Activated naive CD8-positive, alpha-beta T cell (primary cell): ENCODE measurements at regions not wholly inside any gene's neighbourhood (a gene's known extent, or its start where the extent isn't known, plus 50 kb on each side); places are given as distances from the start of the nearest gene placed in this dataset.
"Not testable (repeated sequence)": the region's sequence is repeated elsewhere in the genome, so short reads cannot be mapped to it uniquely, and the experiment has no call there.

Experiments used
- H3K27ac Mint-ChIP-seq: one replicate; pipeline ENCODE4 v1.8.0; 2021; ENCODE audit warnings: mixed read lengths
- H3K27me3 Mint-ChIP-seq: one replicate; pipeline ENCODE4 v1.8.0; 2021; ENCODE audit warnings: mixed read lengths
- H3K36me3 Mint-ChIP-seq: one replicate; pipeline ENCODE4 v1.8.0; 2021; ENCODE audit warnings: mixed read lengths
- H3K4me1 Mint-ChIP-seq: one replicate; pipeline ENCODE4 v1.8.0; 2021; ENCODE audit warnings: low read depth, mixed read lengths
- H3K4me3 Mint-ChIP-seq: one replicate; pipeline ENCODE4 v1.8.0; 2021; ENCODE audit warnings: mild to moderate bottlenecking, mixed read lengths
- H3K9me3 Mint-ChIP-seq: one replicate; pipeline ENCODE4 v1.8.0; 2021; ENCODE audit warnings: low read depth, mixed read lengths

DNA sequence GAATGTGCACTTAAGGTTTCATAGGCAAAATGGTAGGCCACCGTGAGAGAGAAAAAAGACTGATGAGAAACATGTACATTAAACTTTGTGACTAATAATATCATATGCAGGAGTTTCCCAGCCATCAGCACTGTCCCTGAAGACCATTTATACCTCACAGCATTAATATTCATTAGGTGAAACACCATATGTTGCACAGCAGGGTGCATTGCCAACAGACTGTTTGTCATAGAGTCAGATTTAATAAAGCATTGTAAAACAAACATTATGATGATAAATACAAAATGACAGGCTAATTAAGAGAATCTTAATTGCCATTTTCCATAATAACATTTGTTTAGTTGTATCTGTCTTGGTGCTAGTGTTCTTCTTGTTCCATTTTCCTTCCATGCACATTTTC lies 578.3 kb downstream of the EPHA3 start:
- H3K4me1 Mint-ChIP-seq: no peaks in the 10 kb centered on the region
- no peaks in the 10 kb centered on the region for H3K27me3 Mint-ChIP-seq
- no peak overlapping the region for H3K4me3 Mint-ChIP-seq
- no peaks in the 10 kb centered on the region for H3K36me3 Mint-ChIP-seq
- peaks cover 8% of the 10 kb centered on the region for H3K9me3 Mint-ChIP-seq
- no peak overlapping the region for H3K27ac Mint-ChIP-seq

DNA sequence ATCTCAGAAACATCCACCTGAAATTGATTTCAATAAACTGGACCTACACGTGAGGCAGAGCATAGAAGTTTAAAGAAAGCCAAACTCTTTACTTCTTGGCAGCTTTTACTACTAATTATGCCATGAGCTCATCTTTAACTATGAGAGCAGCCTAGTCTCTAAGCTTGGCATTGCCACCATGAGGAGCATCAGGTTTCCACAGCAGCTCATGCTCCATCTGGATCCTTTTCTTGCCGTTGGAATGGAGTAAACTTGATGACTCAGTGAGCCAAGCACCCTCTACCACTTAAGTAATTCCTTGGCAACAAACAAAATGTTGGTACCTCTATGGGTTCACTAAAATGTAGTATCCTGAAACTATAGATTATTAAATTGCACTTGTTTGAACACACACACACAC lies 583.2 kb downstream of the EPHA3 start:
- Mint-ChIP-seq H3K36me3 (no peaks in the 10 kb centered on the region), H3K27me3 (no peaks in the 10 kb centered on the region), H3K4me3 (no peak overlapping the region), H3K27ac (no peak overlapping the region), H3K4me1 (no peaks in the 10 kb centered on the region), H3K9me3 (no peaks in the 10 kb centered on the region)

DNA sequence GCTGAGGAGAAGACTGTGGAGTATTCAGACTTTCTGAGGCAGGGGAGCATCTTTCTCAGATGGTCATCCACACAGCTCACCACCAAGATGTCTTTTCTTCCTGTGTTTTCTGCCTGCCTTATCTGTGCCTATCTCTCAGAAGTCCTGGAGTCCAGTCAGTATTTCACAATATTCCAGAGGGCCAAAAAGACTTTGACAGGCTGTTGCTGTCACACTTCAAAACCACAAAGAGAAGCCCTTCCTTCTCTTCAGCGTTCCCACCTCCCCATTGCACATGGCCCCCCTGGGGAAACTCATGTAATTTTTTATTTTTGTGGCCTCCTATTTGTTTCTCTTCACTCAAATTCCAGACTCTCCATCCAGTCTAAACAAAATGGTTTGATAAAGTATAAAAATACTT lies 585.2 kb downstream of the EPHA3 start:
- Mint-ChIP-seq H3K36me3 (no peaks in the 10 kb centered on the region), H3K9me3 (no peaks in the 10 kb centered on the region), H3K27ac (no peak overlapping the region), H3K4me1 (no peaks in the 10 kb centered on the region), H3K4me3 (no peak overlapping the region), H3K27me3 (no peaks in the 10 kb centered on the region)

DNA sequence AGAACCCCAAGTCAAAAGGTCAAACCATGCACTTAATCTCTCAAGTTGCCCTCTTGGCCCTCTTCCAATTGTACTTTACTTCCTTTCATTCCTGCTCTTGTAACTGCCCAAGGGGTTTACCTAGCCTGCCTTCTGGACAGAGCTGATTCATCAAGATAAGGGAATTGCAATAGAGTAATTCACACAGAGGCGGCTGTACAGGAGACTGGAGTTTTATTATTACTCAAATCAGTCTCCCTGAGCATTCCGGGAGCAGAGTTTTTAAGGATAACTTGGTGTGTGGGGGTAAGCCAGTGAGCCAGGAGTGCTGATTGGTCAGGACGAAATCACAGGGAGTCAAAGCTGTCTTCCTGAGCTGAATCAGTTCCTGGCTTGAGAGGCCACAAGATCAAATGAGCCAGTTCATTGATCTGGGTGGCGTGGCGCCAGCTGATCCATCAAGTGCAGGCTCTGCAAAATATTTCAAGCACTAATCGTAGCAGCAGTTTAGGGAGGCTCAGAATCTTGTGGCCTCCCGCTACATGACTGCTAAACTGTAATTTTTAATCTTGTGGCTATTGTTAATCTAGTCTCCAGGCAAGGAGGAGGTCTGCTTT lies 590.0 kb downstream of the EPHA3 start:
- H3K36me3 Mint-ChIP-seq: no peaks in the 10 kb centered on the region
- H3K9me3 Mint-ChIP-seq: peaks cover 13% of the 10 kb centered on the region
- H3K4me1 Mint-ChIP-seq: no peaks in the 10 kb centered on the region
- no peak overlapping the region for H3K27ac Mint-ChIP-seq
- no peaks in the 10 kb centered on the region for H3K27me3 Mint-ChIP-seq
- H3K4me3 Mint-ChIP-seq: no peak overlapping the region

DNA sequence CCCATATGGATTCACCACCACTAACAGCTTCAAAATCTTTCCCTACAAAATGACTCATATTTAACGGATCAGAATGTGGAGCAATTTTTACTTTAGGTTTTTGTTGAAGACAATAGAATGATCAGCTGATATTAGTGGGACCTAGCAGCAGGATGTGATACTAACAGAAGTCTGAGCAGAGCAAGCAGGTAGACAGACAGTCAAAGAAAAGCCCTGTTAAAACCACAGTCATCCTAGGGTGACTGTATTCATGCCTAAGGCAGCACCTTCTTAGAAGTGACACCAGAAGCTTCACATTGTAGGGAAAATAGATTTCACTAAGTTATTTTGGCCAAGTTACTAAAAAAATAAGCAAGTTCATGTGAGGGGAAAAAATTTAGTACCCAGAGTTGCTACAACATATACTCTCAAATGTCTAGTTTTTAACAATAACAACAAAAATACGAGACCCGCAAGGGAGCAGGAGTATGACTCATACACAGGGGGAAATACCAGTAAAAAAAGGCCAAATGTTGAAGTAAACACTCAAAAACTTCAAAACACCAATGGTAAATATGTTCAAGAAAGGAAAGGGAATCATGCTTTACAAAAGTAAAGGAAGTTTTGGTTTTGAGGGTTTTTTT lies 590.9 kb downstream of the EPHA3 start:
- Mint-ChIP-seq H3K27ac (no peak overlapping the region), H3K36me3 (no peaks in the 10 kb centered on the region), H3K4me3 (no peak overlapping the region), H3K4me1 (no peaks in the 10 kb centered on the region), H3K9me3 (peaks cover 13% of the 10 kb centered on the region), H3K27me3 (no peaks in the 10 kb centered on the region)

DNA sequence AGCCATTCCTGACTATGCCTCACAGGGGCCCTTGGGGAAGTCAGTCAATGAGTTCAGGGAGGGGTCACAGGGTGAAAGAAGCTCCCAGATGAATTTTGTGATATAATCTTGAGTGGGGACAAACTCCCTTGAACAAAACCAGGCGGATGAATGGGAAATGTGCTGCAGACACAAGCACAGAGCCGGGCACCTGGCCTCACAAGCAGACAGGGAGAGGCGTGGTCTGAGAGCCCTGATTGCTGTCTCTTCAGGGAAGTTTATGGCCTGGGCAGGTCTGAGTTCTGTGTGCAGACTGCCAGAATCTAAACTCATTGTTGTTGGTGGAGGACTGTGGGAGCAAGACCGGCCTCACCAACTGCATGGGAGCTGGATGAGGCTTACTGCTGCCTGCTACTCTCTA lies 591.8 kb downstream of the EPHA3 start:
- Mint-ChIP-seq H3K27me3 (no peaks in the 10 kb centered on the region), H3K36me3 (no peaks in the 10 kb centered on the region), H3K9me3 (peaks cover 13% of the 10 kb centered on the region), H3K4me3 (no peak overlapping the region), H3K4me1 (no peaks in the 10 kb centered on the region), H3K27ac (no peak overlapping the region)

DNA sequence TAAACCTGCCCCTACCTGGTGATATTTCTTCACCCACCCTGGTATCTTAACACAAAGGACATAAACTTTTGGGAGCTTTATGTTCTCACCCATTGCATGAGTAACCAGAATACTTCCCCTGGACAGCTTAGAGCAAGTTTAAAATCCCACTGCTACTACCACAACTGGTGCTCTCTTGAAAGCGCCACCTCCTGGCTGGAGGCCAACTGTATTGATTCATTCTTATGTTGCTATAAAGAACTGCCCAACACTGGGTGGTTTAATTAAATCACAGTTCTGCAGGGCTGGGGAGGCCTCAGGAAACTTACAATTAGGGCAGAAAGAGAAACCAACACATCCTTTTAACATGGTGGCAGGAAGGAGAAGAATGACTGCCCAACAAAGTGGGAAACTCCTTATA lies 592.4 kb downstream of the EPHA3 start:
- H3K9me3 Mint-ChIP-seq: peaks cover 13% of the 10 kb centered on the region

DNA sequence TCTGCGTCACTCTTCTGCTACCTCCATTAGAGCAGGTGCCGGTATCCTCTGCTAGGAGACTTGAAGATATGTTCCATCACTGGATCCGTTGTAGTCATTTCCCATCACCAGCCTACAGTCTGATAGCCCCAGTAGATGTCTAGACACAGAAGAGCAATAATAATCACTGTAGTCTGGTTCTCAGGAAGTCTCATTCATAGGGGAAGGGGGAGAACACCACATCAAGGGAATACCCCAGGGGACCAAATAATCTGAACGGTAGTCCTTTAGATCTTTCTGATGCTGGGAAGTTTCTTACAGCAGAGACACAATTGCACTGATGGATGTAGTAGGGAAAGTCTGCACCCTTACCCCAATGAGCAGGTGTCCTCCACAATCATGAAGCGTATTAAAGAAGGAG lies 595.0 kb downstream of the EPHA3 start:
- Mint-ChIP-seq H3K36me3 (no peaks in the 10 kb centered on the region), H3K27ac (no peak overlapping the region), H3K4me3 (no peak overlapping the region), H3K27me3 (no peaks in the 10 kb centered on the region), H3K4me1 (no peaks in the 10 kb centered on the region), H3K9me3 (peaks cover 20% of the 10 kb centered on the region)

More for the DNA sequence above, 592.4 kb downstream of the EPHA3 start:
- H3K36me3 Mint-ChIP-seq: no peaks in the 10 kb centered on the region
- no peaks in the 10 kb centered on the region for H3K27me3 Mint-ChIP-seq
- no peak overlapping the region for H3K27ac Mint-ChIP-seq
- H3K4me1 Mint-ChIP-seq: no peaks in the 10 kb centered on the region
- no peak overlapping the region for H3K4me3 Mint-ChIP-seq

DNA sequence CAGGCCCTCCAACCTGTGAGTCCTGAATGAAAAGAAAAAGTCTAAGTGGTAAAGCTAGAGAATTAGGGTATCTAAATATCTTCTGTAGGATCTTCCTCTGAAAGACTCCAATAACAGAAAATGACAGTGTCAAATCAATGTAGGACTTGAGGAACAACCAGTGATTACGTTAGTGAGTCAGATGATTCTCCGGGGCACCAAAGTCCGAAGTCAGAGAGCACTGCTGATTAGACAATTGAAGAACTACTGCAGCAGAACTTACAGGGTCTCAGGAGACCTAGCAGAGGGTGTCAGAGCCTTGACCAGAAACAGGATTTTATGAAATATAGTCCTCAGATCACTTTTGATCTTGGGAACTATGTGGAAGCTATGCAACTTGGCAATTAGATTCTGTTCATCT lies 605.8 kb downstream of the EPHA3 start:
- Mint-ChIP-seq H3K4me1 (no peaks in the 10 kb centered on the region), H3K9me3 (peaks cover 21% of the 10 kb centered on the region), H3K27ac (no peak overlapping the region), H3K27me3 (no peaks in the 10 kb centered on the region), H3K4me3 (no peak overlapping the region), H3K36me3 (no peaks in the 10 kb centered on the region)

DNA sequence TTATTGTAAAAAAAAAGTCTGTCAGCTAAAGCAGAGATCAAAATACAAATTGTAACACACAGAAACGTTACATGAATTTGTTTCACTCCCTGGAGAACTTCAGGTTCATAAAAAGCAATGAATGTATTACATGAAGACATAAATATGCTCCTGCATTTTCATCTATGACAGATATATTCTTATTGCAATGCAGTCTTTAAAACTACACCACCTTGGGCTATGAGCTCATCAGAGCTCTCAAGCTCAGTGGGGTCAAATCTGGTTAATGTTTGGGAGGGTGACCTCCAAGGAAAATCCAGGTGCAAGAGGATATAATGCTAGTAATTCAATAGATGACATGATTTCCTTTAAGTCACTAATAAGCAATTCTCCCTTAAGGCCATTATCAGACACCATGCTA lies 606.8 kb downstream of the EPHA3 start:
- Mint-ChIP-seq H3K4me1 (no peaks in the 10 kb centered on the region), H3K36me3 (no peaks in the 10 kb centered on the region), H3K27ac (no peak overlapping the region), H3K4me3 (no peak overlapping the region), H3K27me3 (no peaks in the 10 kb centered on the region), H3K9me3 (peaks cover 17% of the 10 kb centered on the region)

DNA sequence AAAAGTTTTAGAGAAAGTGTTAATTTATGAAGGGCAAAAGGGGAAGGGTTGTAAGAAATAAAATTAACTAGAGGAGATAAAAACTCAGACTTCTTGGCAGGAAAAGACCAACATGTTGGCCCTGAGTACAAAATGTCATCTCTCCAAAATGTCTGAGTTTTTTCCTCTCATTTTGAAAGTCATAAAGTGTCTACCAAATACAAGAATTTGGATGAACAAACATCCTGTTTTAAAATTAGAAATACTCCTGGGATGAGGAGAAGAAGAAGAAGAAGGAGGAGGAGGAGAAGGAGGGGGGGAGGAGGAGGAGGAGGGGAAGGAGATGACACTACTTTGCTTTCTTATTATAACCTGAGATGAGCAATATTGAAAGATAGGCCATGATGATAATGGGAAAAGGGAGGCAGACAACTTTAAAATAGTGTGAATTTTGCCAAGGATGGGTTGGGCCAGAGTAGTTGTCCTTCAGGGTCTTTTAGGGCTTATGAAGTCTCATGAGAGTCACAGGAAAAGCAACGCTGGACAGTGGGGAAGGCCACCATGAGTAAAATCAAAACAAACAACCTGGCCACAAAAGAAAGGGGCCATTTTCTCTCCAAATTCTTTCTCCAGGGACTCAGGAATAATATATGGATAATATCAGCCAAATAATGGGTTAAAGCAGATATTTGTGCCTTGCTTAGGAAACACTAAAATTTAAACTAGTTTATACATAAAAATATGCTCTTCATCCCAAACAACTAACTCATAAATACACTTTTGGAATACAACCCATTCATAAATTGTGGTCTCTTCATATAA lies 632.9 kb downstream of the EPHA3 start:
- Mint-ChIP-seq H3K4me1 (no peaks in the 10 kb centered on the region), H3K27ac (no peak overlapping the region), H3K9me3 (peaks cover 13% of the 10 kb centered on the region), H3K4me3 (no peak overlapping the region), H3K36me3 (no peaks in the 10 kb centered on the region), H3K27me3 (no peaks in the 10 kb centered on the region)

DNA sequence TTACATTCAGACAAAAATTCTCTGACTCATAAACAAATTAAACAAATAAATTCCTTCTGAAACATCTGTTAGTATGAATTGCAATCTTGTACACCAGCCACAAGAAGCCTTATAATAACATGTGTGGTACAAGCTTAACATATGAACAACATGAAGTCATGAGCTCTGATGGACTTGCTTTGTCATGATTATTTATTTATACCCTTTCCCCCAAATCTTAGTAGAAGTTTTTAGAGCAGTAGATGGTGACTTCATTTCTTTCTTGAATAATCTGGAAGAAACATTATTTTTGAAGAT lies 633.4 kb downstream of the EPHA3 start:
- H3K4me1 Mint-ChIP-seq: no peaks in the 10 kb centered on the region
- H3K4me3 Mint-ChIP-seq: no peak overlapping the region
- H3K27ac Mint-ChIP-seq: no peak overlapping the region
- H3K36me3 Mint-ChIP-seq: no peaks in the 10 kb centered on the region
- peaks cover 17% of the 10 kb centered on the region for H3K9me3 Mint-ChIP-seq
- no peaks in the 10 kb centered on the region for H3K27me3 Mint-ChIP-seq

DNA sequence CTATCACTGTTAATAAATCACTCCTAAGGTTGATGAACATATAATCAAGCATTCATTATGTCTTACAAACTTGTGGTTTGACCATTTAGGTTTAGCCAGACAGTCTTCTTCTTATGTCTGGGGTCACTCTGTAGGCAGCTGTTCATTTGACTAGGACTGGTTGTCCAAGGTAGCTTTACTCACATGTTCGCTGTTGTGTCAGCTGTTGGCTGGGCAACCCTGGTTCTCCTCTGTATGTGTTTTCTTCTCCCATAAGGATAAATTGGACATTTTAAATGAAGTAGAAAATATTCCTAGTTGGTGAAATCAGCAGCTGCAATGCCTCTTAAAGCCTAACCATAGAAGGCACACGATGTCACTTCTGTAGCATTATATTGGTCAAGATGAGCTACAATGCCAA lies 635.1 kb downstream of the EPHA3 start:
- Mint-ChIP-seq H3K36me3 (no peaks in the 10 kb centered on the region), H3K9me3 (peaks cover 16% of the 10 kb centered on the region), H3K27me3 (no peaks in the 10 kb centered on the region), H3K4me3 (no peak overlapping the region), H3K4me1 (no peaks in the 10 kb centered on the region), H3K27ac (no peak overlapping the region)

DNA sequence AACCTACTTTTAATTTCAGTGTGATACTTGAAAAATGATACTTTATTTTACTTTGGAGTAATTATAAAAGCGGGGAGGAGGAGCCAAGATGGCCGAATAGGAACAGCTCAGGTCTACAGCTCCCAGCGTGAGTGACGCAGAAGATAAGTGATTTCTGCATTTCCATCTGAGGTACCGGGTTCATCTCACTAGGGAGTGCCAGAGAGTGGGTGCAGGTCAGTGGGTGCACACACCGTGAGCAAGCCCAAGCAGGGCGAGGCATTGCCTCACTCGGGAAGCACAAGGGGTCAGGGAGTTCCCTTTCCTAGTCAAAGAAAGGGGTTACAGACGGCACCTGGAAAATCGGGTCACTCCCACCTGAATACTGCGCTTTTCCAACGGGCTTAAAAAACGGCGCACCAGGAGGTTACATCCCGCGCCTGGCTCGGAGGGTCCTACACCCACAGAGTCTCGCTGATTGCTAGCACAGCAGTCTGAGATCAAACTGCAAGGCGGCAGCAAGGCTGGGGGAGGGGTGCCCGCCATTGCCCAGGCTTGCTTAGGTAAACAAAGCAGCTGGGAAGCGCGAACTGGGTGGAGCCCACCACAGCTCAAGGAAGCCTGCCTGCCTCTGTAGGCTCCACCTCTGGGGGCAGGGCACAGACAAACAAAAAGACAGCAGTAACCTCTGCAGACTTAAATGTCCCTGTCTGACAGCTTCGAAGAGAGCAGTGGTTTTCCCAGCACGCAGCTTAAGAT lies 640.3 kb downstream of the EPHA3 start:
- not testable (repeated sequence) for H3K36me3 Mint-ChIP-seq, H3K4me3 Mint-ChIP-seq, H3K4me1 Mint-ChIP-seq, H3K27ac Mint-ChIP-seq, H3K27me3 Mint-ChIP-seq
- peaks cover 13% of the 10 kb centered on the region for H3K9me3 Mint-ChIP-seq

DNA sequence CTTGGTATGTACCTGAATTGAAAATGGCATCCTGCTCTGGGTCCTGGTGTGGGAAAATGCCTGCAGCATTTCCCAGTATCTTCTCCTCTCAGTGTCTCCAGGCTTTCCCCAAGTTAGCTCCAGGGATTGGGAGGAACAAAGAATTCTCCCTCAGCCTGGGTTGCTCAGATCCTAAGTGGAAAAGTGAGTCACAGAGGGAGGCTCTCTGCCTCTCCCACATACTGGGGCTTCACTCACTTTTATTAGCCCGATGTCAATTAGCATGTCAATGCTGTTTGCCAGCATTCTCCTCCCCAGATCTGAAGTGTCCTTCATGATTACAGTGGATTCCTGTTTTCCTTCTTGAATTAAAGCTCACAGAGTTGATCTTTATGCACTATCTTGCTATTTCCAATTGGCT lies 655.0 kb downstream of the EPHA3 start:
- H3K4me1 Mint-ChIP-seq: no peaks in the 10 kb centered on the region
- no peaks in the 10 kb centered on the region for H3K36me3 Mint-ChIP-seq
- H3K4me3 Mint-ChIP-seq: no peak overlapping the region
- no peak overlapping the region for H3K27ac Mint-ChIP-seq
- peaks cover 19% of the 10 kb centered on the region for H3K9me3 Mint-ChIP-seq
- H3K27me3 Mint-ChIP-seq: no peaks in the 10 kb centered on the region
